Glutamatergic neuron (in vitro differentiated cells): ENCODE measurements at regions not wholly inside any gene's neighbourhood (a gene's known extent, or its start where the extent isn't known, plus 50 kb on each side); places are given as distances from the start of the nearest gene placed in this dataset.
"Not testable (repeated sequence)": the region's sequence is repeated elsewhere in the genome, so short reads cannot be mapped to it uniquely, and the experiment has no call there.

Experiments used
- DNase-seq: peaks from one replicate; pipeline ENCODE4 v3.0.0; 2022
- H3K27ac Mint-ChIP-seq: one replicate; pipeline ENCODE4 v1.8.0; 2020; ENCODE audit warnings: mild to moderate bottlenecking, mixed read lengths, inconsistent platforms; ENCODE audit not compliant: unreplicated experiment
- H3K27me3 Mint-ChIP-seq: one replicate; pipeline ENCODE4 v1.8.0; 2020; ENCODE audit warnings: mild to moderate bottlenecking, moderate library complexity, mixed read lengths, inconsistent platforms; ENCODE audit not compliant: unreplicated experiment
- H3K36me3 Mint-ChIP-seq: one replicate; pipeline ENCODE4 v1.8.0; 2020; ENCODE audit warnings: mild to moderate bottlenecking, mixed read lengths, inconsistent platforms; ENCODE audit not compliant: unreplicated experiment
- H3K4me1 Mint-ChIP-seq: one replicate; pipeline ENCODE4 v1.8.0; 2020; ENCODE audit warnings: mild to moderate bottlenecking, low read depth, mixed read lengths, inconsistent platforms; ENCODE audit not compliant: unreplicated experiment
- H3K4me3 Mint-ChIP-seq: one replicate; pipeline ENCODE4 v1.8.0; 2020; ENCODE audit warnings: mild to moderate bottlenecking, mixed read lengths, inconsistent platforms; ENCODE audit not compliant: unreplicated experiment
- H3K9me3 Mint-ChIP-seq: one replicate; pipeline ENCODE4 v1.8.0; 2020; ENCODE audit warnings: mild to moderate bottlenecking, moderate library complexity, mixed read lengths, inconsistent platforms; ENCODE audit not compliant: unreplicated experiment
- CTCF ChIP-seq: fragments of 200-600 bp; sonication (generic); IDR thresholded peaks from one replicate; pipeline ENCODE4 v1.5.0; 2021; ENCODE audit not compliant: partially characterized antibody, unreplicated experiment

GRCh38 chr14:105739331-105740102 lies 213.1 kb downstream of the TMEM121 start:
- Mint-ChIP-seq H3K27ac (no peak overlapping the region), H3K4me3 (no peak overlapping the region), H3K9me3 (peaks cover 11% of the 10 kb centered on the region), H3K27me3 (peaks cover 4% of the 10 kb centered on the region), H3K36me3 (no peaks in the 10 kb centered on the region), H3K4me1 (no peaks in the 10 kb centered on the region)
- DNase-seq: no peak
- no peak for TF ChIP-seq CTCF

GRCh38 chr14:105740272-105740671 lies 213.9 kb downstream of the TMEM121 start:
- H3K27ac Mint-ChIP-seq, H3K4me1 Mint-ChIP-seq, H3K4me3 Mint-ChIP-seq, H3K27me3 Mint-ChIP-seq, H3K36me3 Mint-ChIP-seq, DNase-seq: not testable (repeated sequence)
- peaks cover 11% of the 10 kb centered on the region for H3K9me3 Mint-ChIP-seq

GRCh38 chr14:105740961-105741360 lies 214.6 kb downstream of the TMEM121 start:
- not testable (repeated sequence) for H3K4me3 Mint-ChIP-seq, H3K4me1 Mint-ChIP-seq, H3K27ac Mint-ChIP-seq, DNase-seq, H3K36me3 Mint-ChIP-seq
- Mint-ChIP-seq H3K9me3 (peaks cover 15% of the 10 kb centered on the region), H3K27me3 (peaks cover 10% of the 10 kb centered on the region)

GRCh38 chr14:105741707-105742530 lies 215.5 kb downstream of the TMEM121 start:
- Mint-ChIP-seq H3K27me3 (peaks cover 16% of the 10 kb centered on the region), H3K9me3 (peaks cover 23% of the 10 kb centered on the region), H3K27ac (peak overlapping the region; percentile 29)
- not testable (repeated sequence) for H3K4me3 Mint-ChIP-seq, H3K36me3 Mint-ChIP-seq, DNase-seq, H3K4me1 Mint-ChIP-seq

- no peaks in the 10 kb centered on the region for H3K4me1 Mint-ChIP-seq
- DNase-seq: no peak
- peaks cover 22% of the 10 kb centered on the region for H3K9me3 Mint-ChIP-seq
- H3K27ac Mint-ChIP-seq: no peak overlapping the region
- H3K36me3 Mint-ChIP-seq: no peaks in the 10 kb centered on the region
- H3K4me3 Mint-ChIP-seq: no peak overlapping the region
- no peak for TF ChIP-seq CTCF
- H3K27me3 Mint-ChIP-seq: peaks cover 16% of the 10 kb centered on the region
Measured at GRCh38 chr14:105742531-105742848, 216.1 kb downstream of the TMEM121 start.

GRCh38 chr14:105742904-105743701 lies 216.7 kb downstream of the TMEM121 start:
- peaks cover 24% of the 10 kb centered on the region for H3K9me3 Mint-ChIP-seq
- not testable (repeated sequence) for H3K27ac Mint-ChIP-seq, H3K4me1 Mint-ChIP-seq, H3K4me3 Mint-ChIP-seq, H3K36me3 Mint-ChIP-seq, DNase-seq
- peaks cover 18% of the 10 kb centered on the region for H3K27me3 Mint-ChIP-seq

GRCh38 chr14:105744213-105744787 lies 217.9 kb downstream of the TMEM121 start:
- DNase-seq, H3K4me3 Mint-ChIP-seq, H3K4me1 Mint-ChIP-seq, H3K27ac Mint-ChIP-seq, H3K36me3 Mint-ChIP-seq: not testable (repeated sequence)
- Mint-ChIP-seq H3K27me3 (peaks cover 23% of the 10 kb centered on the region), H3K9me3 (peaks cover 30% of the 10 kb centered on the region)
